ENCODE measurements at regions not wholly inside any gene's neighbourhood (a gene's known extent, or its start where the extent isn't known, plus 50 kb on each side); places are given as distances from the start of the nearest gene placed in this dataset.

GRCh38 chr2:172153156-172153555, 50.5 kb upstream of the DLX2 start:
- no peak for DNase-seq (ENCODE audit: low read depth in 2 of 2)

- DNase-seq (ENCODE audit: low read depth in 2 of 2), result no peak
These were observed 51.1 kb upstream of the DLX2 start for GRCh38 chr2:172153757-172154156.

- DNase-seq (ENCODE audit: low read depth in 2 of 2), result no peak
These were observed 53.1 kb upstream of the DLX2 start for GRCh38 chr2:172155752-172156151.

GRCh38 chr2:172160839-172161238, 58.1 kb upstream of the DLX2 start:
- DNase-seq (ENCODE audit: low read depth in 2 of 2), result no peak

- DNase-seq (ENCODE audit: low read depth in 2 of 2), result no peak
These were observed 59.6 kb upstream of the DLX2 start for GRCh38 chr2:172162225-172162733.

- no peak for DNase-seq (ENCODE audit: low read depth in 2 of 2)
These were observed 60.1 kb upstream of the DLX2 start for GRCh38 chr2:172162739-172163336.

- no peak for DNase-seq (ENCODE audit: low read depth in 2 of 2)
These were observed 66.2 kb upstream of the DLX2 start for GRCh38 chr2:172168917-172169346.

GRCh38 chr2:172169611-172170010, 66.9 kb upstream of the DLX2 start:
- DNase-seq (ENCODE audit: low read depth in 2 of 2), result no peak

GRCh38 chr2:172172513-172173173, 69.9 kb upstream of the DLX2 start:
- peak; percentile 46 to 61 for DNase-seq (ENCODE audit: low read depth in 2 of 2)

- DNase-seq (ENCODE audit: low read depth in 2 of 2), result no peak
These were observed 70.5 kb upstream of the DLX2 start for GRCh38 chr2:172173174-172173706.

GRCh38 chr2:172177581-172177980, 74.9 kb upstream of the DLX2 start:
- DNase-seq (ENCODE audit: low read depth in 2 of 2), result no peak

- DNase-seq (ENCODE audit: low read depth in 2 of 2), result no peak
These were observed 75.3 kb upstream of the DLX2 start for GRCh38 chr2:172177996-172178395.

- DNase-seq (ENCODE audit: low read depth in 2 of 2), result no peak
These were observed 76.5 kb upstream of the DLX2 start for GRCh38 chr2:172179045-172179701.

GRCh38 chr2:172181840-172182239, 79.1 kb upstream of the DLX2 start:
- no peak for DNase-seq (ENCODE audit: low read depth in 2 of 2)

- DNase-seq (ENCODE audit: low read depth in 2 of 2), result no peak
These were observed 79.9 kb upstream of the DLX2 start for GRCh38 chr2:172182624-172183023.

GRCh38 chr2:172193331-172194089, 90.8 kb upstream of the DLX2 start:
- no peak for DNase-seq (ENCODE audit: low read depth in 2 of 2)

GRCh38 chr2:172195836-172196376, 93.2 kb upstream of the DLX2 start:
- no peak for DNase-seq (ENCODE audit: low read depth in 2 of 2)

GRCh38 chr2:172196768-172197431, 94.2 kb upstream of the DLX2 start:
- DNase-seq (ENCODE audit: low read depth in 2 of 2), result peak in 1 of 2 donors; percentile 12

GRCh38 chr2:172198361-172198760, 95.7 kb upstream of the DLX2 start:
- no peak for DNase-seq (ENCODE audit: low read depth in 2 of 2)

- DNase-seq (ENCODE audit: low read depth in 2 of 2), result no peak
These were observed 96.2 kb upstream of the DLX2 start for GRCh38 chr2:172198908-172199307.

GRCh38 chr2:172200495-172201085, 97.9 kb upstream of the DLX2 start:
- DNase-seq (ENCODE audit: low read depth in 2 of 2), result no peak
